H1 (cell line): ENCODE measurements at regions not wholly inside any gene's neighbourhood (a gene's known extent, or its start where the extent isn't known, plus 50 kb on each side); places are given as distances from the start of the nearest gene placed in this dataset.

Experiments
- microRNA counts: library from miRNA; unstranded; fragments of <30 nt; microRNA quantifications from one replicate; lab custom pipeline; 2015
- microRNA-seq, 2 experiments: library from miRNA; unstranded; fragments of <30 nt; microRNA quantifications; one replicate each; pipeline versions ENCODE4 to v1.2.0, GENCODE V29; 2016 to 2020; ENCODE audit warnings: borderline microRNAs expressed in 2 of 2, borderline number of aligned reads in 2 of 2, borderline replicate concordance in 1 of 2
- small RNA-seq: library from polyadenylated mRNA; stranded (forward); fragments of <200 nt; extraction: miRNeasy Mini kit (QIAGEN cat#:217004); gene quantifications from one replicate; pipeline ENCODE3, GENCODE V24; 2013; ENCODE audit not compliant: insufficient read depth

MicroRNAs in the stretch of these regions (microRNA counts, 767-probe panel; counts per million panel counts)
- microRNA hsa-let-7d-5p (lab: Ali Mortazavi, UCI) (879 counts per million, percentile 95 among the panel's probes with 10 or more counts), microRNA hsa-let-7f-5p (lab: Ali Mortazavi, UCI) (879 counts per million, percentile 95 among the panel's probes with 10 or more counts)

Small RNAs in the stretch of these regions (microRNA-seq; reads per million reads assigned to microRNA genes)
- gene MIRLET7A1 (4.6 to 4.7 reads per million in 2 experiments), gene MIRLET7D (8.3 to 12.0 reads per million in 2 experiments), gene MIRLET7F1 (0.46 to 0.61 reads per million in 2 experiments)

Small RNAs in the stretch of these regions (small RNA-seq; reads per million reads assigned to genes)
- gene MIRLET7A1 (13.2 reads per million, percentile 87 among the genes with 10 or more reads in this experiment), gene MIRLET7D (3.6 reads per million, percentile 47 among the genes with 10 or more reads in this experiment), gene MIRLET7F1 (0.86 reads per million)
